HG02642 (cell line): ENCODE measurements at regions not wholly inside any gene's neighbourhood (a gene's known extent, or its start where the extent isn't known, plus 50 kb on each side); places are given as distances from the start of the nearest gene placed in this dataset.
"Not testable (repeated sequence)": the region's sequence is repeated elsewhere in the genome, so short reads cannot be mapped to it uniquely, and the experiment has no call there.

Experiments used
- ATAC-seq: cut with Tn5 transposase; IDR thresholded peaks from one replicate; pipeline ENCODE4 v1.9.1; 2021; ENCODE audit warnings: mild to moderate bottlenecking; ENCODE audit not compliant: unreplicated experiment, poor library complexity

DNA sequence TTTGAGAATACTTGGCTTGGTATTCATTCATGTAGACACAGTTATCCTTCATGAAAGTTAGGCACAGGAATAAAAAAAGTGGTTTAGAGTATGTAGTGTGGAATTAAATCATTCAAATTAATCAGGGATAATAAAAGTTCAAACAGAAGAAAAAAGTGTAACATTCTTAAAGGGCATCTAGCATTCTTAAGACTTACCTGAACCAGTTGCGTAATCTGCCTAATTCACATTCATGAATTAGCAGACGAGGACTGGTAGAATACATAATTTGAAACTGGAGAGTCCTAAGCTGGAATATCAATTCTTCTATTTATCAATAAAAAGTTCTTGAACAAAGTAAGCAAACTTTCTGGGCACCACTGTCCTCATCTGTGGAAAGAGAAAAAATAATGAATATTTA is 157.0 kb upstream of the DEPDC1 start:
- ATAC-seq: no peak

DNA sequence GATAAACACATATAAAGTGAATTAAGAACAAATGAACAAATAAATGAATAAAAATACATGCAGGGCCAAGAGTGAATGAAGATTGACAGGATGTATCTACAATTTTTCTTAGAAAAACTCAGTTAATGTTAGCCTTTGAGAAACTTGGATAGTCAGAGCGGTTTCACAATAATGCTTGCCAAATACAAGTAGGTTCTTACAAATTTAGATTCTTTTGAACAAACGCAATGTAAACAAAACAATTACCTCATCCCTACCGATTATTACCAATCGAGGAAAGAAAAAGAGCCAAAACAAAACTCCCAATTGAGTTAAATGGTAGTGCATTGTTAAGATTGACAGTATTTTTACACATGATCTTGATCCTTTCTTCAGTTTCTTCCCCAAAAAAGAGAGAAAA is 176.9 kb upstream of the DEPDC1 start:
- no peak for ATAC-seq

DNA sequence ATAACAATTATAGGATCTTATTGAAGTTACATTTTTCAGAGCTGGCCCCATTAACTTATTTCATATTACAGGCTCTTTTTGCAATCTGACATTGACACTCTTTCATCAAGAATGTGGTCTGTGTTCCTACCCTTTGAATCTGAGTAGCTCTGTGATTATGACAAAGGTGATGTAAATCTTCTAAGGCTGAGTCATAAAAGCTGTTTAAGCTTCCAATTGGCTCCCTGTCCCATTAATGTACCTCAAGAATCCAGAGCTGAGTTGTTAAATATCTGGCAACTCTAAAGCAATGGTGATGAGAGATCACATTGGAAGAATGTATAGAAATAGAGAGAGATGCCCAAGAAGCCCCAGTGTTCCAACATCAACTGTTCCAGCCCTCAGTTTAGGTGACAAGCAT is 178.5 kb upstream of the DEPDC1 start:
- ATAC-seq: no peak

DNA sequence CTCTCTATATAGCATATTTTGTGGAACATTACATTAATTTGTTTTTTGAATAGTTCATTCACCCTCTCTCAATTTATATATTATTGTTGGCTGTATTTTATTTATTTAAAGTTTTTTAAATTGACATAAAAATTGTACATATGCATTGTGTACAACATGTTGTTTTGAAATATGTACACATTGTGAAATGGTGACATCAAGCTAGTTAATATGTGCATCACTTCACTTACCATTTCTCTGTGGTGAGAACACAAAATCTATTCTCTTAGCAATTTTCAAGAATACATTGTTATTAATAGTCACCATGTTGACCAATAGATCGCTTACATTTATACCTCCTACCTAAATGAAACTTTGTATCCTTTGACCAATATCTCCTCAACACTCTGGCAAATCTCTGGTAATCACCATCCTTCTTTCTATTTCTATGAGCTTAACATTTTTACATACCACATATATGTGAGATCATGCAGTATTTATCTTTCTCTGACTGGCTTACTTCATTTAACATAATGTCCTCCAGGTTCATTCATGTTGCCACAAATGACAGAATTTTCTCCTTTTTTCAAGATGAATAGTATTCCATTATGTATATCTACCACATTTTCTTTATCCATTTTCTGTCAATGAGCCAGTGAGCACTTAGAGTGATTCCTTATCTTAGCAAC is 180.9 kb upstream of the DEPDC1 start:
- ATAC-seq: no peak

DNA sequence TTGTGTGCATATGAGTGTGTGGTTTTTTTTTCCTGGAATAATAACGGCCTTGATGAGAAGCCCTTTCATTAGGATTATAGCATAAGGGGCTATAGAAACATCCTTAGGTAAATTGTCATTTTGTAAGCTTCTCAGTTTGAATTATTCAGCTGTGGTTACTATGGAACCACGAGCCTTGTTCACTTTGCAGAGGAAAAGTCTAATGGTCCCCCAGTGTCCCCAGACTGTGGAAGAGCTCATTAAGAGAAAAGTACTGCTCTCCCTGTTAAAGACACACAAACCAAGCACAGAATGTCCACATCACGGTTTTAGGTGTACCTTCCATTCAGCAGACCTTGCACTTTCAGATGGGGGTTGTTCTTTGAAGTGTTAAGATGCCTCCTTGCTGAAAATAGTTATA is 199.3 kb upstream of the DEPDC1 start:
- ATAC-seq: no peak

DNA sequence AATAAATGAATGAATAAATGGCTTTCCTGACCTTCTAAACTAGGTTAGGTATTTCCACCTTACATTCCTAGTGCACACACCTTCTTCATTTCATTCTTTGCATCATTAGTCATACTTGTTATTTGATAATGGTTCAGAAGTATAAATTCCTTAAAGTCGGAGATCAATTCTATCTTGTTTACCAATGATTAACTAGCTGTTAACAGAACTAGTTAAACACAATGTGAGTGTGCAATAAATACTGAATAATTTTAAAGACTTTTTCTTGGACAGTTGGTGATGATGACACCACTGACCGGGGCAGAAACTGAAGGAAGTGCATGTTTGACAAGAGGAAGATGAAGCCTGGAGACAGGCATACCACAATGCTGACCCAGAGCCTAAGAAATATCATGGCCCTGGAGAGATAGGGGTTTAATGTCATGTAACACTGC is 207.1 kb upstream of the DEPDC1 start:
- ATAC-seq: no peak

DNA sequence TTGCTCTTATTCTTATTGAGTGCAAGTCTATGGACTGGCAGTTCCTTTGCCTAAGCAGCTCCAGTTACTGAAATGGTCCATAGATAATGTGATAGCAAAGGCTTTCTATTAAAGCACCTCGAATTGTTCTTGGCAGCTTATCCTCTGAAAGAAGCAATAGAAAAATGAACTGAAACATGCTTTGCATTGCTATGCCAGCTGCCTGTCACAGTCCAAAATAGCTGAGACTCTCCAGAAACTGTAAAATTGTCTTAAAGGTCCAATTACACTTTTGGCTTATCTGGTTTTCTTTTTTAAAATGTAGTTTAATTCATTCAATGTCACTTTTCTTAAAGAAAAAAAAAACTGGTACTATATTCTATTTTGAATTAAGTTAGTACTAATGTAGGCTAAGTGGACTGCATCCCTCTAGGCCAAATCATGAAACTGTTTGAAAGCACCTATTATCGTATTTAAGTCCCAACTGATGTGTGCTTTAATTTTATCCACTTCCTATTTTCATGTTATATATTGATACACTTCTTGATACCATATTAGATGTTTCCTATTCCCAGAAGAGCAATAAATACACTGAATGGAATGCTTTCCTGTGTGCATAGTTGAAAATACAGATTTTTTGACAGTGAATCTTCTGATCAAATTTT is 208.0 kb upstream of the DEPDC1 start:
- no peak for ATAC-seq

DNA sequence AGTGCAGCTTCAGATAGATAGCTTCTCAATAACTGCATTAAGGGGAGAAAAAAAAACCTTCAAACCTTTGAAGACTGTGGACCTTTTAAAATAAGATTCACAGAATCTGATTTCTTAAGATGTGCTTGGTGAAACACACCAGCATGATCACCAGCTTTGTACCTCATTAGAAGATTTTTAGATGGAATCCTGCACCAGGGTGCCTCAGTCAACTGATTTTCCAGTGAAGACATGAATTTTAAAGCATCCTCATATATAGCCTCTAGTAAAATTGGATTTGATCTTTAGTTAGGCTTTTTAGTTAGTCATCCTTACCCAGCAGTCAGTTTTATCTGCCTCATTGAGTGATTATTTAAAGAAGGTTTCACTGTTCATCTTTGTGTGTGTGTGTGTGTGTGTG is 208.6 kb upstream of the DEPDC1 start:
- ATAC-seq: no peak

DNA sequence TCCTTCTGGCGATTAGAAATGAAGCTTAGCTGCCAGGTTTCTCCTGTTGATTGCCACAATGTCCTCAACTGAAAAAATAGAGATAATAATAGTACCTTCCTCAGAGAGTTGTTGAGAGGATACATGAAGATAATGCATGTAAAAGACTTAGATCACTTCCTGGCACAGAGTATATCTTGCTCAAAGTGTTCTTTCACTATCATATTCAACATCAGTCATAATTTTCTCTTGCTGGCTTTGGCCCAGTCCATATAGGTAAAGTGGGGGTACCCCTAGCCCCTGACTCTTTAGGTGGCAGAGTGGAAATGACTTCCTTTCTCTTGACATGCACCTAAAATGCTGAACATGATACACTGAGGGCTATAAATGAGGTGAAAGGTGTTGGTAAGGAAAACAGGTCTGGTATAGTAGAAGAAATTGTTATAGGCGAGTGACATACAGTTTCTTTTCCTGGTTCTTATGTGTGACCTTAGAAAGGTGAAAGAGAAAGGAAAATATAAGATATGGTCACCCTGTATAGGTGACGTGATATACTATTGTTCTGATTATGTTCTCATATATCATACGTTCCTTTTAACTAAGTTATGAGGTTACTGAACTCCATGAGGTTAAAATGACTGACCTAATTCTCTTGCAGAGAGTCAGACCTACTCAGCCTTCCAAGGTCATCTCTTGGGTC is 209.9 kb upstream of the DEPDC1 start:
- no peak for ATAC-seq

DNA sequence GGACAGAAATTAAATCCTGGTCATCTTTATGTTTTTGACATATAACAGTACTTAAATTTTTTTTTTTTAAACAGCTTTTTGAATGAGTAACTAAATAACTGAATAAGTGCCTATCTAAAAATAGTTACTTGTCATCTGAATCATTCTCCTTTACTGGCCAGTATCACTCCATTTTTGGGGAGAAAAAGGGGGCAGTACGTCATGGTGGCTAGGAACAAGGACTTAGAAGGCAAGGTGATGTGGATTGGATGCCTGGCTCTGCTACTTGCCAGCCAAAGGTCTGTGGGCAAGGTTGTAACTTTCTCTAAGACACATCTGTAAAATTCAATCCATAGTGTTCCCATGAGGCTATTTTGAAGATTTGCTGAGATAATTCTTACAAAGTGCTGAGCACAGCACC is 220.4 kb upstream of the DEPDC1 start:
- no peak for ATAC-seq

DNA sequence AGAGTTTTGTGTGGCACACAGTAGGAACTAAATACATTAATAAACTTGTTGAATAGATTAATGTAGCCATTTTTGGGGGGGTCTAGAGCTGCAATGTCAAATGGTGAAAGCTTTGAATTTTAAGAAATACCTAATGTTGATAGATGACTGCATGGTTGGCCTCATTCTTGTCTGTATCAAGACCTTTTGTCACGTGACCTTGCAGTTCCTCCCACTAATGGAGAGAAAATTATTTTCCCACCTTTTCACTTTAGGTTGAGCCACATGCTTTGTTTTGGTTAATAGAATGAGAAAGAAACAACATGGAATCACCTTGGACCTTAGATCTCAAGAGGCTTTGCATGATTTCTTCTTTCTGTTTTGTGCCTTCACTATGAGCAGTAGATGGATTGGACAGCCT is 223.6 kb upstream of the DEPDC1 start:
- ATAC-seq: no peak

DNA sequence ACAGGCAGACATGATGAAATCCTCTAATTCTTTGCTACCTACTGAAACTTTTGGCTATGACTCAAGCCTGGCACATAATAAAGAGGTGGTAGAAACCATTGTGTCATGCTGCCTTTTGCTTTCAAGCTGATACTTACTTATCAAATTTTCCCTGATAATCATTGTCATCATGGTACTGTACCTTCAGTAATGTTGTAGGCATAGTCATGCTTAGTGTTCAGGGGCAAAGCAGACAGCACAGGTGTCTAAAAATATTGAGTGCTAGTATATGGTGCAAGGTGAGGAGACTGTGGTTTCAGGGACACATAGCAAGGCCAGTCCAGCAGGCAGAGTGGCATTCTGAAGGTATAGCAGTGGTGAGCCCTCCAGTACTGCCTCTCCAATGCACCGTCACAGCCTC is 226.9 kb upstream of the DEPDC1 start:
- ATAC-seq: no peak

DNA sequence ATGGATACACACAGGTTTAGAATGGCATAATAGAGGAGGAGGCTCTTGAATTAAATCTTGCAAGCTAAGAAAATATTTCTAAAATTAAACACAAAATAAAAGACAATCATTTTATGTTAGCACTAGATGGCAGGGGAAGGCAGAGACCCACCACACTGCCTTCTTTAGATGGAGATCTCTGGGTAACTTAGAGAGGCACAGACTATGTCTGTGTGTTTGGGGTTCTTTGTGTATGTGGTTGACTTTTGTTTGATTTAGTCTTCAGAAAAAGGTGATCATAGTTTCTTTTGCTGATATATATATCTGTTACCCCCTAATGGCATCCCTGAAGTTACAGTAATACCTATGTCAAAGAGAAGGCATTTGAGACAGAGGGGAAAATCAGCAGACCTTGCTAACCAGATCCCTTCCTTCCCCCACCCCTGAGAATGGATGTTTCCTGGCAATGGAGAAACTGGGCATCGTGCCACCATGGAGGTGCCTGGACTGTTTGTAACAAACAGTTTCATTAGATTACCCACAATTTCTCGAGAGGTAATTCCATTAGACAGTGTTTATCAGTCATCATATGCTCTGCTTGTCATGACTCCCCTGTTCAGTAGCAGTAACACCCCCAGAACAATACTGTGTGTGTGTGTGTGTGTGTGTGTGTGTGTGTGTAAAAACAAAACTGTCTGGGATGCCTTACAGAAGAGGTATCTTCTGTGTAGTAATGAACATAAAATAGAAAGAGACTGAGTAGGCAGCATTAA is 228.3 kb upstream of the DEPDC1 start:
- ATAC-seq: no peak

DNA sequence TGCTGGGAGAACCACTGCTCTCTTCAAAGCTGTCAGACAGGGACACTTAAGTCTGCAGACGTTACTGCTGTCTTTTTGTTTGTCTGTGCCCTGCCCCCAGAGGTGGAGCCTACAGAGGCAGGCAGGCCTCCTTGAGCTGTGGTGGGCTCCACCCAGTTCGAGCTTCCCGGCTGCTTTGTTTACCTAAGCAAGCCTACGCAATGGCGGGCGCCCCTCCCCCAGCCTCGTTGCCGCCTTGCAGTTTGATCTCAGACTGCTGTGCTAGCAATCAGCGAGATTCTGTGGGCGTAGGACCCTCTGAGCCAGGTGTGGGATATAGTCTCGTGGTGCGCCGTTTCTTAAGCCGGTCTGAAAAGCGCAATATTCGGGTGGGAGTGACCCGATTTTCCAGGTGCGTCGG is 242.6 kb upstream of the DEPDC1 start:
- not testable (repeated sequence) for ATAC-seq

DNA sequence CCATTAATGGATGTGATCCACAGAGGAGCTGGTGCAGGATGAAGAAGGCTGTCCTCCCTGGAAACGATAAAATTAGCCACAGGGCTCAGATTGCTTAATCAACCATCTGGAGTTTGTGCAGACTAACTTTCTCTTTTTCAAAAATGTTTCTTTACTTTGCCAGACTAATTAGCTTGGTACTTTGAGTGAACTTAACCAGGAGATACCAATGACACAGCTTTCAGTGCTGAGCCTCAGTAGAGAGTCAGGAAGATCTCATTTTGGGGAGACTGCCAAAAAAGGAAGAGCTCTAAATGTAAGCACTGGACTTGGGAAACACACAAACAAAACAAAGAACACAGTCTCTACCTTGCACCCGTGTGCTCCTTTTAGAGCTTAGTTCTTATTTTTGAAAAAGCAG is 248.1 kb upstream of the DEPDC1 start:
- no peak for ATAC-seq

DNA sequence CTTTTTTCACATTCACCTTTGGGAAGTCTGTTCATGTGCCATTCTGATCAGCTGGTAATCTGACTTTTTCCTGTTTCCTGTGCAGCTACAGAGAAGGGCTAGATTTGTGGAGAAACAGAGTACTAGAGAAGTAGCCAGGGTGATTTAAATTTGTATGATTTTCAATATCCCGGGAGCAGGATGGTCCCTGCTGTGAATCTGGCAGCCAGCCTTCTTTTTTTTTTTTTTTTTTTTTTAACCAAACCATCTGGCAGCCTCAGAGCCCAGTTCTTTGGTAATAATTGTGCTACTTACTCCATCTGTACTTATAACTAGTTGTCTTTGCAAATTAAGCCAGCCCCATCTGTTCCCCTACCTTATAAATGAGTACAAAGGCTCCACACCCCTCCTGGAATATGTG is 248.6 kb upstream of the DEPDC1 start:
- no peak for ATAC-seq

DNA sequence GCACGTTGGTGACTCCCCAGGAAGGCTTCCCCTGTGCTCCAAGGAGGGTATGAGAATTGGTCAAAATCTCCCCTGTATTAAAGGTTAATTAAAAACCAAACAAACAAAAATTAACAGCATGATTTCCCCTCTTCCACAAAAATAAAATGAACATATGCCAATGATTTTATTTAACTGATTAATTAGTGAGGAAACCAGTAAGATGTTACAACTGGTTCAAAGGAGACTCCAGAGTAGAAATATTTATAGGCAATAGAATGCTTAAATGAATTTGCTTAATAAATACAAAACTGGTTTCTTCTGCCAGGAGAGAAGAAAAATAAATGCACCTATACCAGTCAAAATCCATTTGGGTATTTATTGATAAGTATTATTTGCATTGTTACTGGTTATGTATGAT is 249.5 kb upstream of the DEPDC1 start:
- no peak for ATAC-seq

DNA sequence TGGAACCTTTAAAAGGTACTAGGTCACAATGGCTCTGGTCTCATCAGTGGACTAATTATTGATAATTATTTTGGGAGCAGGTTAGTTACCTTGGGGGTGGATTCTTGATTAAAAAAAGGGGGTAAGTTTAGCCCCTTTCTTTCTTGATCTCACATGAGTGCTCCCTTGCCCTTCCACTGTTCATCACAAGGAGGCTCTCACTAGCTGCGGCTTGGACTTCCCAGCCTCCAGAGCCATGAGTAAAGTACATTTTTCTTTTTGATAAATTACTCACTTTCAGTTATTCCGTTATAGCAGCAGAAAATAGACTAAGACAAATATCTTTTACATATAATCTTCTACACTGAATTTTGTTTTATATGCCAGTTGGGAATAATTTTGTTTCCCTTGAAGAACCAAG is 254.8 kb upstream of the DEPDC1 start:
- ATAC-seq: no peak

DNA sequence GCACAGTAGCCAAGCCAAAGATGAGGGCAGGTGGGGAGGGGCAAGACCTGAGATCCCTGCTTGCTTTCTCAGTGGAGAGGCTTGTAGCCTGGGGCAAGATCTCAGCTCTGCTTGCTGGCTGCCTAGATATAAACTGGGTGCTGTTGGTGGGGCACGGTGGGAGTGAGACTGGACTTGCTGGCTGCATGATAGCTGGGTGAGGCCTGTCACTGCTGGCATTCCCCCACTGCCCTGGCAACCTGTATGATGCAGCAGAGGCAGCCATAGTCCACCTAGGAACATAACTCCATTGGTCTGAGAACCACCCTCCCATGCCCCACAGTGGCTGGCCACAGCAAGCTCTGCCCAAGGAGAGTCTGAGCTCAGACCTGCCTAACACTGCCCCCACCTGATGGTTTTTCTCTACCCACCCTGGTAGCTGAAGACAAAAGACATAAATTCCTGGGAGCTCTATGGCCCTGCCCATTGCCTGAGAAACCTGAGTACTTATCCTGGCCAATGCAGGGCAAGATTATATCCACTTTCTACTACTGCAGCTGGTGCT is 261.9 kb upstream of the DEPDC1 start:
- ATAC-seq: no peak

DNA sequence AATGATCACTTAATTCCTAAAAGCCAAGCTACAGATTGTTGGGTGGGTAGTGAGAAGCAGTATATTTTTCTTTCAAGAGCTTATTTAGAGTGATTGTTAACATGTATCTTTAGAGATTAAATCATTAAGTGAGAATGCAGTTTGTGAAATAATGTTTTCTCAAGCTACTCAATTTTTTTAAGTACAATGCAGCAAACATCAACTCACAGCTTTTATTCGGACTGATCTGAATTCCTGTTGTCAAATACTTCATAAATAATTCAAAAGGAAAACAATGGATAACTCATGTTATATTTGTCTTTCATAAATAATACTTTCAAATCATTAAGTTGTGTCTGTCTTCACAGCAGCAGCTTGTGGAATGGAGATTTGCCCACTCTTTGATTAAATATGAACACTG is 271.1 kb upstream of the DEPDC1 start:
- no peak for ATAC-seq

DNA sequence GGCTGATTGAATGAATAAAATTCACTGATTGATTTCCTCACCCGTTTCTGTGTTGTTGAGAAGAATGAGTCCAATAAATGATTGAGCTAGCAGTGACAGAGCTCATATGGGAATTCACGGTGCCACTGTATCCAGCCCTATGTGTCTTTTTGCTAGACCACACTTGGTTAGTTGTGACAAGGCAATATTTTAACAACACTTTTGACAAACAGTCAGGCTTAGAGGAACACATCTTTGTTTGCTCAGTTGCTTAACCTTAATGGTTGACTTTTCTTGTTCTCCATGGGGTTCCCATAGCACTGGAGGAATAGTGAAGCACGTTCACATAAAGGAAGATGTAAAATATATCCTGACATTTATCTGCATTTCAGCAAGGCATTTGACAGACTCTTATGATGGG is 273.9 kb upstream of the DEPDC1 start:
- no peak for ATAC-seq
